HG02678 (cell line): ENCODE measurements at regions not wholly inside any gene's neighbourhood (a gene's known extent, or its start where the extent isn't known, plus 50 kb on each side); places are given as distances from the start of the nearest gene placed in this dataset.
A peak's percentile ranks its signal among the peaks of the same experiment; 100 is the strongest.
"Not testable (repeated sequence)": the region's sequence is repeated elsewhere in the genome, so short reads cannot be mapped to it uniquely, and the experiment has no call there.

ENCODE experiments used
- ATAC-seq: cut with Tn5 transposase; IDR thresholded peaks from one replicate; pipeline ENCODE4 v1.9.1; 2021; ENCODE audit warnings: mild to moderate bottlenecking, moderate library complexity; ENCODE audit not compliant: unreplicated experiment

- not testable (repeated sequence) for ATAC-seq
Observed at GRCh38 chr2:209145220-209145691, 278.6 kb upstream of the MAP2 start.

- no peak for ATAC-seq
Observed at GRCh38 chr2:209145941-209146681, 277.7 kb upstream of the MAP2 start.

DNA sequence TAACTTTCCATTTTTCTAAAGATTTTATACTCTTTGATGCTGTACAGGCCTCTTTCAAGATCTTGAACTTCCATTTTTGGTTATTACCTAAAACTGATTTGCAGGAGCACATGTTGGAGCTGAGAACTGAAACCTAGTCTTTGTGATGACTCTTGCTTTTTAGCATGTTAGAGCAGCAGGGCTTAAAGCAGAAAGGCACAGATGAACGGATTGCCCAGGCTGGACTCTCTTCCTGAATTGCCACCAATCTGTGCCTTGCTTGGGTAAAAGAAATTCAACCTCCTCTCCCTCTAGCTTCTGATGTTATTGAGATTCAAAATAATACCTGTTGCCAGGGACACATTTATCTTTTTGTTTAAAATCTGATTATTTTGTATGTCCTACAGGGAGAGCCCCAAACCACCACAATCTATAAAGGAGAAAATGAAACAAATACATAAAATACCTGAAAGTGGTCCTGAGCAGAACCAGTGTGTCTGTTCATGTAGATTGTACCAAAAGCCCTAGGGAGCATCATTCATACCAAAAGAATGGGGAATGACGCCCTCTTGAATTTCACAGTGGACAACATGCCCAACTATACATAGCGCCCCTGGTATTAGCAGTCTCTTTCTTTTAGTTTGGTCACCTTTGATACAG, 277.0 kb upstream of the MAP2 start:
- no peak for ATAC-seq

GRCh38 chr2:209147981-209148380, 275.9 kb upstream of the MAP2 start:
- no peak for ATAC-seq

- no peak for ATAC-seq
Observed at GRCh38 chr2:209160800-209161588, 262.9 kb upstream of the MAP2 start.

- ATAC-seq: no peak
Observed at GRCh38 chr2:209162129-209162528, 261.7 kb upstream of the MAP2 start.

- ATAC-seq: no peak
Observed at GRCh38 chr2:209181984-209182383, 241.9 kb upstream of the MAP2 start.

GRCh38 chr2:209186886-209187285, 237.0 kb upstream of the MAP2 start:
- ATAC-seq: not testable (repeated sequence)

GRCh38 chr2:209189893-209190292, 234.0 kb upstream of the MAP2 start:
- ATAC-seq: no peak

- no peak for ATAC-seq
Observed at GRCh38 chr2:209191139-209191538, 232.7 kb upstream of the MAP2 start.

DNA sequence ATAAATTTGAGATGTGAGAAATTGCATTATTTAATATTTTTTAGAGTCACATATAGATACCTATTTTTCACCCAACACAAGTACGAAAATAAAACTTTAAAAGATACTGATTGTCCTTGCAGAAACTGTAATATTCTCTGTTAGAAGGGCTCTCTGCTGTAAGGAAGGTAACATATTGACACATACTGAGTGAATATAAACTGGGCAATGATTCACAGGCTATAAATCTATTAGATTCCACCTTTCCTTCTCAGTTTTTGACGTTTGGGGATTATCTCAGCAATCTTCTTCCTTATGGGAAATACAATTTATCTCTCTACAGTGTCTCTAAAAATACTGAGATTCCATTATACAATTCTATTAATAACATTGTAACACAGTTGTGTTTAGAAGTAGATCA, 229.1 kb upstream of the MAP2 start:
- no peak for ATAC-seq

DNA sequence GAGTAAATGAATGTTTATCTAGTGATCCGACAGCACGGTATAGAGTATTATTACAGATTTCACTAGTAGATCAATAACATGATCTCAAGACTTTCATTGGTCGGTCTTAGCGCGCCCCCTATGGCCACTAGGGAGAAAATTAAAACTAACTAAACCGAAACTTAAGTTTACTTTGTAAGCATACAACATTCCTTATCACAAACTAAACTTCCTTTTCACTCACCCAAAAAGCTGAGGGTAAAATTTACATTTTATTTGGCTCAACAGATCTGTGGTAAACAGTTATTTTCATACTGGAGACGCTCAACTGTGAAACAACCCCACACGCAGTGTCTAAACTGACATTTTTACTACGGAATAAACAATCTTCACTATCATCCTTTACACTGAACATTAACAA, 215.6 kb upstream of the MAP2 start:
- peak; percentile 62 for ATAC-seq

- no peak for ATAC-seq
Observed at GRCh38 chr2:209209943-209210342, 213.9 kb upstream of the MAP2 start.

DNA sequence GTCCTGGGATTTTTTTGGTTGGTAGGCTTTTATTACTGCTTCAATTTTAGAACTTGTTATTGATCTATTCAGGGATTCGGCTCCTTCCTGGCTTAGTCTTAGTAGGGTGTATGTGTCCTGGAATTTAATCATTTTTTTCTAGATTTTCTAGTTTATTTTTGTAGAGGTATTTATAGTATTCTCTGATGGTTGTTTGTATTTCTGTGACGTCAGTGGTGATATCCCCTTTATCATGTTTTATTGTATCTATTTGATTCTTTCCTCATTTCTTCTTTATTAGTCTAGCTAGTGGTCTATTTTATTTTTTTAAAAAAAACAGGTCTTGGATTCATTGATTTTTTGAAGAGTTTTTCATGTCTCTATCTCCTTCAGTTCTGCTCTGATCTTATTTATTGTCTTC, 193.3 kb upstream of the MAP2 start:
- ATAC-seq: no peak

DNA sequence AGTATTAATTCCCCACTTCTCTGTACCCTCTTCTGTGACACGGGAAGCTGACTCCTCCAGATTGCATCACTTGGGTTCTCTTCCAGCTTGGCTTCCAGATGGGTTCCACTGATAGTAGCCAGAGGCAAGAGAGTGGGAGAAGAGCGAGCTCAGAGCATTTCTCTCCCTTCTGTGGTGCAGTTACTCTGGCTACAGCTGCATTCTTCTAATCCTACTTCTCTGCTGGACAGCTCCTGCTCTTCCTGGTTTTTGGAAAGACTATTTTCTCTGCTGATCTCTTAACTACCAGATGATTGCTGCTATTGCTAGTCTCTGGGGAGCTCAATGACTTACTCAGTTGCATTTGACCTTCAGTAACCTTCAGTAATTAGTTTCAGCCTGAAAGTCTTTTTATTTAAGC, 187.5 kb upstream of the MAP2 start:
- no peak for ATAC-seq

DNA sequence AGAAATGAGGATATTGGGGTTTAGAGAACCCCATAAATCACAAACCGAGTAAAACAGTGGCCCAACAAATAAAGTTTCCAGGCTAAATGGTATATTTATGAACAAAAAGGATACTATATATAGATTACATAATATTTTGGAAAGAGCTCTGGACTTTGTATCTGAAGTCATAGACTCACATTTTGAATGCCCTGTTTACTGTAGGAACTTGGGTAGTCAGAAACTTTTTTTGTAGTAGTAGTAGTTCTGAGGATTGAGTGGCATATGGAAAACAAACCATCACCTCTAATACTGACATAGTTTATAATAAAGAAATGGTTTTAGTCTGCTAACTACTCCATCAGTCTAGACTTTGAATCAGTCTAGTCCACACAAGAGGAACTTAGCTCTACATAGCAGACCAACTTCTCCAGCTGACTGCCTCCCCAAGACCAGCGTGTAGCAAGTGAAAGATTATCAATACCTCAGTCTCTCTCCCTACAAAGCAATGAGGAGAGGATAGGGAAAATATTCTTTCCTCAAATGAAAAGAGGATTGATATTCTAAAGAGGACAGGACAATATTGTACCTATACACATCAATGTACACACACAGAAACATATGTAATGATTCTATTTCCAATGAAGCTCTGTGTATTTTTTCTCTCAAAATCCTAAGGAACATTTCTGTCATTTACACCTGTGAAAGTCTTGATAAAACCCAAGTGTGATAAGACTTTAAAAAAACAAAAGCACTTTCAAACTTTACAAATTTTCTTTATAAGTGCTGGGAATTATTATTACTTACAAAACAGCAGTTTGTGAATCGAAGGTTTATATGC, 184.9 kb upstream of the MAP2 start:
- no peak for ATAC-seq

DNA sequence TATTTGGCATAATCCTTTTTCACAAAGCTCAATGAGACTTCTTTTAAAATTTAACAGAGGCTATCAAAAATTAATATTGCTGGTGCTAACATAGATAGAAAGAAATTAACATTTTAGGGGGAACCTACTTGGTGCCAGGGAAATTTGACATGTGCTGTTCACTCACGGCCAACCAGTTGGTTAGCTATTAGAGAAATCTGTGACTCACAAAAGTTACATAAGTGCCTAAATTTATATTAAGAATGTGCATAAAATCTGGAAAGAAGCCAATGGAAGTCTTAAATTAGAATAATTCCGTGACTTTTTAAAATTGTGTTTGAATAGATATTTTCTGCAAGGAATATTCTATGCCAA, 184.3 kb upstream of the MAP2 start:
- no peak for ATAC-seq

DNA sequence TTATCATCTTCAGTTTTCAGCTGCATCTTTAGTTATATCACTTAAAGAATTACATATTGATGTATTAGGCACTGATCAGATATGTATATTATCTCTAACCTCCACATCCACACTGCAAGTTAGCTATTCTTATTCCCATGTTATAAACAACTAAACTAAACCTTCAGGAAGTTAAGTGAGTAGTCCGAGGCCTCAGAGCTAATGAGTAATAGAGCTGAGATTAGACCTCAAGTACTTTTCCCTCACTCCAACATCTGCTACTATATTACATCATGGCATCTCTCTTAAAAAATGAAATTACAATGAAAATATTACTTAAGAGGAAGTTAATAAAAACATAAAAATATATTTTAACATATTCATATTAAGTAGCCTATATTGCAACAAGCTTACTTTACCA, 183.6 kb upstream of the MAP2 start:
- no peak for ATAC-seq

- ATAC-seq: no peak
Observed at GRCh38 chr2:209253544-209253943, 170.3 kb upstream of the MAP2 start.

DNA sequence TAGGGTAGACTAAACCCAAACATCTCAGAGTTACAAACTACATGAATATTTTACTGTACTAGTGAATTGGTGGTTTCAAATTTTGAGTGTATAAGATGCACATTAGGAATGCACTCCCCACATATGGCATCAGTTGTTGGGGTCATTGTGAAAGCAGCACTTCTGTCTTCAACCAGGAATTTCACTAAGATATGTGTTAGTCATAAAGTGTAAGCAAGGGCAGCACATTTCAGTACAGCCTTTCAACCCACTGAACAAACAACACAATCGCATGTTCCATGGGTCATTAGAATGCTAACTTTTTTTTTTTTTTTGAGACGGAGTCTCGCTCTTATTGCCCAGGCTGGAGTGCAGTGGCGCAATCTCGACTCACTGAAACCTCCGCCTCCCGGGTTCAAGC, 164.1 kb upstream of the MAP2 start:
- ATAC-seq: no peak

GRCh38 chr2:209260281-209260680, 163.6 kb upstream of the MAP2 start:
- no peak for ATAC-seq
